Cardiac fibroblast (primary cell): ENCODE measurements at regions not wholly inside any gene's neighbourhood (a gene's known extent, or its start where the extent isn't known, plus 50 kb on each side); places are given as distances from the start of the nearest gene placed in this dataset.

Experiments
- DNase-seq, 2 donors: peaks; one replicate each; pipeline versions ENCODE4 v3.0.0 to v3.0.0-alpha.2; 2010; ENCODE audit warnings: low read depth in 2 of 2
- H3K4me3 ChIP-seq, 2 donors: replicated peaks in 1 of 2; 1 replicate in 1 of 2; 2 replicates in 1 of 2; pipeline ENCODE4 v1.5.1; 2011; ENCODE audit warnings: low read depth in 2 of 2, low read length in 2 of 2, mild to moderate bottlenecking in 2 of 2, moderate library complexity in 1 of 2
- TF ChIP-seq, protein P1 (sequence below): IDR thresholded peaks from one replicate; pipeline ENCODE4 v1.5.1; 2011; ENCODE audit warnings: low read depth, mild to moderate bottlenecking, low read length, inconsistent platforms

DNA sequence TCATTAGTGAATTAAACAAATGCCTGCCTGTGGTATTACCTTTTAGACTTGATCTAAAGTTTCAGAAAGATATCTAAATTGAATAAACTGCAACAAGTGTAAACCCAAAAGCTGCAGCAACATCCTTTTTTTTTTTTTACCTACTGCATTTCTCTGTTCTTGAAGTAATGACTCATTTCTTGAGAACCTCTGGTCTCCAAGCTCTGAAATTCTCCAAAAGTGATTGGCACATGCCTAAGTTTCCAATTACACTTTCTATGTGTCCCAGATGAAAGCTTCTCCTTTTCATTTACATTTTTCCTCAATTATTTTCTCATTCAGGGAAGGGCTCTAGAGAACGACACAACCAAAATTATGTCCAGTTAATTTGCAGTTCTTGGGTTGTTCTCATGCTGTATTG lies 435.2 kb upstream of the DCN start:
- H3K4me3 ChIP-seq: no peak overlapping the region
- TF ChIP-seq, protein P1, sequence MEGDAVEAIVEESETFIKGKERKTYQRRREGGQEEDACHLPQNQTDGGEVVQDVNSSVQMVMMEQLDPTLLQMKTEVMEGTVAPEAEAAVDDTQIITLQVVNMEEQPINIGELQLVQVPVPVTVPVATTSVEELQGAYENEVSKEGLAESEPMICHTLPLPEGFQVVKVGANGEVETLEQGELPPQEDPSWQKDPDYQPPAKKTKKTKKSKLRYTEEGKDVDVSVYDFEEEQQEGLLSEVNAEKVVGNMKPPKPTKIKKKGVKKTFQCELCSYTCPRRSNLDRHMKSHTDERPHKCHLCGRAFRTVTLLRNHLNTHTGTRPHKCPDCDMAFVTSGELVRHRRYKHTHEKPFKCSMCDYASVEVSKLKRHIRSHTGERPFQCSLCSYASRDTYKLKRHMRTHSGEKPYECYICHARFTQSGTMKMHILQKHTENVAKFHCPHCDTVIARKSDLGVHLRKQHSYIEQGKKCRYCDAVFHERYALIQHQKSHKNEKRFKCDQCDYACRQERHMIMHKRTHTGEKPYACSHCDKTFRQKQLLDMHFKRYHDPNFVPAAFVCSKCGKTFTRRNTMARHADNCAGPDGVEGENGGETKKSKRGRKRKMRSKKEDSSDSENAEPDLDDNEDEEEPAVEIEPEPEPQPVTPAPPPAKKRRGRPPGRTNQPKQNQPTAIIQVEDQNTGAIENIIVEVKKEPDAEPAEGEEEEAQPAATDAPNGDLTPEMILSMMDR: no peak
- no peak for DNase-seq

DNA sequence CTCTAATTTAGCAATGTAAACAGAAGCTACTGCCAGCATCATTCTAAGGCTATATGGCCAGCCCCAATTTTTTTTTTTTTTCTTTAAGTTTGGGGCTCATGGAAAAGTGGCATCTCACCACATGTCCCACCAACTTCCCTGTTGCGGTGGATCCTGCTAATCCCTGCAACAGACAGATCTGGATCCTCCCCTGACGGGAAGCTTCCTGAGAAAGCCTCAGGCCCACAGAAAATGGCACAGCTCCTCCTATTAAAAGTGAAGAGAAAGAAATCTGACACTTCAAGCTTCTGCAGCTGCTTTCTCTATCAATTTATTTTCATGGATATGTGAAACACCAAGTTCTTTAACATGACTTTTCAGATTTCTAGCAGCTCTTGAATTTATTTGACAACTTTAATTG lies 433.8 kb upstream of the DCN start:
- TF ChIP-seq, protein P1: no peak
- DNase-seq: no peak
- H3K4me3 ChIP-seq: no peak overlapping the region

DNA sequence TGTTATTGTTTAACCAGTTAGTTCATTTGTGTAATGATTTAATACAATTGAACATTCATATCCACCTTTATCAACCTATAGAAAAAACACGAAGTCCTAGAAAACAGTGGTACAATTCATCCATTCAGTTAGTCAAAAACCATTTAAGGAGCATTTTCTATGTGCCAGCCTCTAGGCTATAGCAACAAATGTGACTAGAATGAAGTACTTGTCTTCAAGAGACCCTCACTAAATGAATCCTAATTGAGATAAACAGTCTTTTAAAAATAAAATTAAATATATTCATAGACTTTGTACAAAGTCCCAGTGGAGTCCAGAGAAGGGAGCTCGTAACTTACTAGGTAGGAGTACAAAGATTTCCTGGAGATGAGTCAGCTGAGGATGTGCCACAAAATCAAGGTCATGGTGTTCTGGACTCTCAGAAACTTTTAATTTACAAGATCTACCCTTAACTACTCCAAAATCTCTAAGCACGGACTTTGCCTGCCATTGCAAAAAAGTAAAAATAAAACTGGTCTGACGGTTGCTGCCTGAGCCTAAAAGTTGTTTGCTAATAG lies 430.7 kb upstream of the DCN start:
- TF ChIP-seq, protein P1: no peak
- DNase-seq: peak in 1 of 2 donors; percentile 22
- no peak overlapping the region for H3K4me3 ChIP-seq

GRCh38 chr12:91610561-91610960 lies 427.9 kb upstream of the DCN start:
- TF ChIP-seq, protein P1: no peak
- DNase-seq: no peak
- H3K4me3 ChIP-seq: no peak overlapping the region

GRCh38 chr12:91609283-91609682 lies 426.7 kb upstream of the DCN start:
- H3K4me3 ChIP-seq: no peak overlapping the region
- TF ChIP-seq, protein P1: no peak
- DNase-seq: no peak

DNA sequence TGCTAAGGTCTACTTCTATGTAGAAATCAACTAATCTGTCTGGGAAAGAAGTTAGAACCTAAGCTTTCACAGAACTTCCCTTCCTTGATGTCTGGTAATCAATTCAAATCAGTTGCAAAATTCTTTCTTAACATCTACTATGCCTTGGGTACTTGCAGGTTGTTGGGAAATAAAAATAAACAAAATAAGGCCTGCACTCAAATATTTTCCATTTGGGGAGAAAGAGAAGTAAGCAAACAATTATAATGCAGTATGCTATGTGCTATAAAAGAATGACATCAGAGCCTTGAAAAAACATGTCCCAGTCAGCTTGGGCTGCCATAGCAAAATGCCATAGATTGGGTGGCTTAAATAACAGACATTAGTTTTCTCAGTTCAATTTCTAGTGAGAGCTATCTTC lies 425.9 kb upstream of the DCN start:
- TF ChIP-seq, protein P1: no peak
- no peak for DNase-seq
- H3K4me3 ChIP-seq: no peak overlapping the region
